D341Med (cell line): ENCODE measurements at regions not wholly inside any gene's neighbourhood (a gene's known extent, or its start where the extent isn't known, plus 50 kb on each side); places are given as distances from the start of the nearest gene placed in this dataset.
A peak's percentile ranks its signal among the peaks of the same experiment; 100 is the strongest.
"Not testable (repeated sequence)": the region's sequence is repeated elsewhere in the genome, so short reads cannot be mapped to it uniquely, and the experiment has no call there.

ENCODE experiments used
- DNase-seq: peaks from one replicate; pipeline ENCODE4 v3.0.0; 2012; ENCODE audit warnings: low spot score

- DNase-seq = no peak
Measured at GRCh38 chr6:26264547-26264946, 100.5 kb upstream of the BTN3A2 start.

DNA sequence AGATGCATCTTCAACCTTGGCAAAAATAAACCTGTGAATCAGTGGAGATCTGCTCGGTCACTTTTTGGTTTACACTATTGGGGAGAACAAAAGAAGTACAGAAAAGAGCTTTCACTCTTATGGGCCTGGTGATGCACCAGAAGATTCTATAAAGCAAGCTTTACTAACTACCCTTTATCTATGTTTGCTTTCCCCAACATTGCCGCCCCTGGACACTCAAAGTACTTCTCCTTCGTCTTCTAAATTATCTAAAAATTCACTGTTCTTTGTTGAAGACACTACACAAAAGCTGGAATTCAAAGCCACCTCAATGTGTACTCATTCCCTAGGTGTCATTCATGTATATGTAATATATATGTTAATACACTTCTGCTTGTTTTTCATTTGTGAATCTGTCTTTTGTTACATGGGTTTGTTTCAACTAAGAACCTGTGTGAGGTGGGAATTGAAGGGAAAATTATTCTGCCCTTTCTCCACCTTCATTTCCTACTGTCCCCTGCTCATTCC is 97.9 kb upstream of the BTN3A2 start:
- no peak for DNase-seq

DNA sequence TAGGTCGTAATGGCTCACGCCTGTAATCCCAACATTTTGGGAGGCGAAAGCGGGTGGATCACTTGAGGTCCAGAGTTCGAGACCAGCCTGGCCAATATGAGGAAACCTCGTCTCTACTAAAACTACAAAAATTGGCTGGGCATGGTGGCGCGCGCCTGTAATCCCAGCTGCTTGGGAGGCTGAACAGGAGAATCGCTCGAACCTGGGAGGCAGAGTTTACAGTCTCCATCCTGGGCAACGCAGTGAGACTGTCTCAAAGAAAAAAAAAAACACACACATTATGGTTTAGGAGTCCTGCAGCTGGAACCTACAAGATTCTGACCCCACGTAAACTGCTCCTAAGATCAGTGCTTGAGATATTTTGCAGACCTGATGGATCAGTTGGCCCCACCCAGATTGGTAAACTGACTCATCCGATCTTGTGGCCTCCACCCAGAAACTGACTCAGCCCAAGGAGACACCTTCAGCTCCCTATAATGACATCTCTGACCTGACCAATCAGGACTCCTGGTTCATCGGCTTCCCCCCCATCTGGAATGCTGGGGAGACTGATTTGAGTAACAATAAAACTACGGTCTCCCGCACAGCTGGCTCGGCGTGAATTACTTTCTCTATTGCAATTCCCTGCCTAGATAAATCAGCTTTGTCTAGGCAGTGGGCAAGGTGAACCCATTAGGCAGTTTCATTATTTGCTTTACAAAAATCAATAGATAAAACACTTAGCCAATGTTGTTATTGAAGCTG is 96.2 kb upstream of the BTN3A2 start:
- DNase-seq = no peak

DNA sequence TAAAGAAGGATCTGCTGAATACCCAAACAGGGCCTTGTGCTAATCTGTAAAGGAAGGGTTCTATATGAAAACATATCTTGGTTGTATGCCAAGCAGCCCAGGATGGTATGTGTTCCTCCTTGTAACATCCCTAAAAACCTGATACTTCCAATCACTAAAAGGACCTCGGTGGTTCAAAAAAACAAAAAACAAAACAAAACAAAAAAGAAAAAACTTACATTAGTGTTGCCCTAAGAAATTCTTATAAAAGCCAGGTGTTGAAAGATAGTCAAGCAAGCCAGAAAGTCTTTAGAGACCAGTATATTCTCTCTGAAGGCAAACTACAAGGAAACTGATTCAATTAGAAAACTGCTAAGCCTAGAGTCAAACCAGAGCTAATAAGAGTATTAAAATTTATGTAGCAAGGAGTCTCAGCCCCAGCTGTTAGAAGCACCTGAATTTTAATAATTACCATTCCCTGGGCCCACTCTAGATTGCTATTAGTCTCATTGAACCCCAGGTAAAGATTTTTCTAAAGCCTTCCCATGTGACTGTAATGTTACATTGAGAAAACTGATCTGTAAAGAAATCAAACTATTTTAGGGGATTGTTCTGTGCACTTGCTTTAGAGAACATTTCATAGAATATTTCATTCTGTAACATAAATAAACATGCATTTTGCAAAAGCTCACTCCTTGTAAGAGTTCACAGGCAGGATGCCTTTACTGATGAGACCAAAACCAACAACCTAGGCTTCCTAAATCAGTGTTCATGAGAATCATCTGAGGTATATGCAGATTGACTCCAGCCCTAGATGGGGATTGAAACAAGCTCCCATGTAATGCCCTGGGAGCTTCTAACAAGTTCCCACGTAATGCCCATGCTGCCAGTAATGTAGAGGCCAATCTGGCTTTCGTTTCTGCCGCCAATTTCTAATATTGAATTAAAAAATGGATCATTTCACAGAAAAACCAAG is 95.2 kb upstream of the BTN3A2 start:
- DNase-seq = no peak

GRCh38 chr6:26270486-26270861 is 94.5 kb upstream of the BTN3A2 start:
- DNase-seq = no peak

- no peak for DNase-seq
Measured at GRCh38 chr6:26270903-26271667, 93.9 kb upstream of the BTN3A2 start.

DNA sequence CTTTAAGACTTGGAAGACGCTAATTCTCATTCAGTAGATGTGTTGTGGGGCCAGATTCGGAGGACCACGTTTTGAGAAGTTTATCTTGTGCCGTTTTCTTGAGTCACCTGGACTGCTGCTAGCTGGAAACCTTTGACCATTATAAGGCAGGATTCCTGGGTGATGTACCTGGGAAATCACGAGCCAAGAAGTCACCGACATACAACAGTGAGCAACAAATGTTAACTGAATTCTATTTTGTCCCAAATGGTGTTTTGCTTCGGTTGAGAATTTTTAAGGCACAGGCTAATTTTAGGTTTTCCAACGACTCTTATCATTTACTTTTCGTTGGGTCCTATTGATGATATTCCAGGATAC is 93.4 kb upstream of the BTN3A2 start:
- no peak for DNase-seq

DNA sequence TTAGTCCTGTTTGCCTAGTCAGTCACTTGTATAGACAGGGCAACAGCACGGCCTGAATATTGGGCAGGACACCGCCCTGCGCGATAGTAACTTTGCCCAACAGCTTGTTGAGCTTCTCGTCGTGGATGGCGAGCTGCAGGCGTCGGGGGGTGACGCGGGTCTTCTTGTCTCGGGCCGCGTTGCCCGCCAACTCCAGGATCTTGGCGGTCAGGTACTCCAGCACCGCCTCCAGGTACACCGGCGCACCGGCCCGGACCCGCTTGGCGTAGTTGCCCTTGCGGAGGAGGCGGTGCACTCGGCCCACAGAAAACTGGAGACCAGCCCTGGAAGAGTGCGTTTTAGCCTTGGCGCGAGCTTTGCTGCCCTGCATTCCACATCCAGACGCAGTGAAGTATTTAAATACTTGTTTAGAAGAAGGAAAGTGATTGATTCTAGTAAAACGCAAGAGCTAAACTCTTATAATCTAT is 92.8 kb upstream of the BTN3A2 start:
- DNase-seq = peak; percentile 30

- no peak for DNase-seq
Measured at GRCh38 chr6:26273673-26274588, 91.1 kb upstream of the BTN3A2 start.

GRCh38 chr6:26275663-26276062 is 89.3 kb upstream of the BTN3A2 start:
- DNase-seq = no peak

DNA sequence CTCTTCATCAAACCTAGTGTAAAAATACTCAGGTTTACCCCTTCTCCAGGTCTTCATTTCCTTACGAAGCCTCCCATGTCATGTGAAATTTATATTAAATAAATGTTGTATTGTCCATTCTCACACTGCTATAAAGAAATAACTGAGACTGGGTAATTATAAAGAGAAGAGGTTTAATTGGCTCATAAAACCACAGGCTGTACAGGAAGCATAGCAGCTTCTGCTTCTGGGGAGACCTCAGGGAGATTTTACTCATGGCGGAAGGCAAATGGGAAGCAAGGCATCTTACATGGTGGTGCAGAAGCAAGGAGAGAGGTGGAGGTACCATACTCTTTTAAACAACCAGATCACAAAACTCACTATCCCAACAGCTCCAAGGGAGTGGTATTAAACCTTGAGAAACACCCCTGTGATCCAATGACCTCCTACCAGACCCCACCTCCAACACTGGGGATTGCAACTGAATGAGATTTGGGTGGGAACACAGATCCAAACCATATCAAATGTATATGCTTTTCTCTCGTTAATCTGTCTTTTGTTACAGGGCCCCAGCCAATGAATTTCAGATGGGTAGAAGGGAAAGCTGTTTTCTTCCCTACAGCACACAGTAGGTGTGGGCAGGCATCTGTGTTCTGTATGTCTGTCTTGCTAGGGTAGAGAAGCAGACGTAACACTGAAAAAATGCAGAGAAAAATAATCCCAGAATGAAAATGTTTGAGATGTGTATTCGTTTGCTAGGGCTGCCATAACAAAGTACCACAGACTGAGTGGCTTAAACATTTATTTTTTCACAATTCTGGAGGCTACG is 88.0 kb upstream of the BTN3A2 start:
- DNase-seq = no peak

DNA sequence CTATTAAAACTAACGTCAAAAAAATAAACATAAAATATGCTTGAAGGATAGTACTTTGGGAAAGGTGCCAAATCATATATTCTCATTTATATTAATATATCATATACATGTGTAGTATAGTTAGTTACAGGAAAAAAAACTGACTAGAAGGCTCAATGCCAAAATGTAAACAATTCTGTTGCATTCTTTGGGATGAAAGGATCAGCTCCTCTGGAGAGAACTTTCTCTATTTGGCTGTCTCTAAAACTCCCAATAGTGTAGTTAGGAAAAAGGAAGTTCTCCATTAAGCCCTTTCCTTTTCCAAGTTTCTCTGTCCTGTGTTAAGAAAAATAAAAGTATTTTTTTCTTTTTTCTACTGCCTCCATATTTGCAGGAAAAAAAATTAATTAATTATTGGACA is 86.5 kb upstream of the BTN3A2 start:
- no peak for DNase-seq

GRCh38 chr6:26279371-26279770 is 85.6 kb upstream of the BTN3A2 start:
- not testable (repeated sequence) for DNase-seq

DNA sequence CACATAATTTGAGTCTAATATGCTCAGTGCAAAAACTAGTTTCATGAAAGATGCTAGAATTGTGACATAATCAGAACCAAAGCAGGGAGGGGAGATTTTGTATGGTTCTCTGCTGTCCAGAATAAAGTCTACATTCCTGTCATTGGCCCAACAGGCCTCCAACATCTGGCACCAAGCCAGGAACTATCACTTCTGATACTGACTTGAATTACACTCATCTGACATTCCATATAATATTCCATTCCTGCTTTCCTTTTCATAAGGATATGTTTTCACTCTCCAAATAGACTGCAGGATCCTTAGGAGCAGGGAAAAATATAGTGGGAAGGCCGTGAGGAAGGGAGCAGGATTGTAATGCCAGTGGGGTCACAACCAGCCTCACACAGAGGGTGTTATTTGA is 84.6 kb upstream of the BTN3A2 start:
- DNase-seq = no peak

DNA sequence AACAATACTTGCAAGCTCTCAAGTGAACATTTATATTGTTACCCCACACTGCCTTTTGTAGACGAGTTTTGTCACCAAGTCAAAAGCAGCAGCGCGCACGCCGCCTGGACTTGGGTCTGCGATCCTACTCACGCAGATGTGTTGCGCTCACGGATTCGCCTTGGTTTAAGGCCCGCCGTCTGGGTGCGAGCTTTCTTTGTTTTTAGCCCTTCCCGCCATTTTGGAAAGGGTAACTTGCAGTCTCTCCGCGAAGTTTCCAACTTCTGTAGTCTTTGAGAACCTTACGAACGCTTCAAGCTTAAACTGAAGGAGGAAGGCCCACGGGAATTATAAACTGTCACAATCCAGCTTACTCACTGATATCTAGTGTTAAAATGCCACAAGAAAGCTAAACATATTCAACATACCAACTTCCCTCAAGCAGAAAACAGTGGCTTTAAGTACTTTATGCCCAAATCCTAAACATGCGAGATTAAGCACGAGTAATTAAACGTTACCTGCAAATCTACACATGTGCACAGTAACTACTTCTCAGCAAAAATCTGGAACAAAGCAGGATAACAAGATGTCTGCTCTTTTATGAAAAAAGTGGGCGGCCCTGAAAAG is 80.4 kb upstream of the BTN3A2 start:
- DNase-seq = peak; percentile 61

DNA sequence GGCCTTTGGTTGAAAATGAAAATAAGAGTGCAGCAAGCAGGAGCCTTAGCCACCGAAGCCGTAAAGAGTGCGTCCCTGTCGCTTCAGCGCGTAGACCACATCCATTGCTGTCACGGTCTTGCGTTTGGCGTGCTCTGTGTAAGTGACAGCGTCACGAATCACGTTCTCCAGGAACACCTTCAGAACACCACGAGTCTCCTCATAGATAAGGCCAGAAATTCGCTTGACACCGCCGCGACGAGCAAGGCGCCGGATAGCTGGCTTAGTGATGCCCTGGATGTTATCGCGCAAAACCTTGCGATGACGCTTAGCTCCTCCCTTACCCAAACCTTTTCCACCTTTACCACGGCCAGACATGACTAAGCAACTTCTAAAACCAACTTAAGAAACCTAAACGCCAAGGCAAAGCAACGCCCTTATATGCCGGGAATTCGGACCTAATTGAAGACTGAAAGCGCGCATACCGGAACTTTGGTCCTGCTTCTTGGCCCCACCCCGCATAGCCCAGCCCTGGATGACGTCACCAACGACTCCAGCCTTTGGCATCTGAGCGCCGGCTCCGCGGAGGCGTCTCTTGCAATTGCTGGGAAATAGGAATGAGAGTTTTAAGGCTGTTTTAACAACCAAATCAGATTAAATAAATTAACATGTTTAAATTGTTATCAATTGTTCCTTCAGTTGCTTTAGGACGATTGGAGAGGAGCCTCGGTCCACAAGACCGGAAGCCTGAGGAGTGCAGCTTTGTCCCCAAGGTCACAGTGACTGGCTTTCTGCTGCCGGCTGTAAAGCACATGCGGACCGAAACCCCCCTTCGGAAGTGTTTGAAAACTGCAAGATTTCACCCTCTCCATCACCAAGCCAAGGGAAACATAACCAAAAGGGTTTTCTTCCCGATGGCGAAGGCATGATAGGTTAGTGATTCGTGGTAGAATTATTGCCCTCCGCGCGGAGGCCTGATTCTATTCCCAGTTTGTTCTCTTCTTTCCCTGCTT is 79.6 kb upstream of the BTN3A2 start:
- DNase-seq = peak; percentile 91

DNA sequence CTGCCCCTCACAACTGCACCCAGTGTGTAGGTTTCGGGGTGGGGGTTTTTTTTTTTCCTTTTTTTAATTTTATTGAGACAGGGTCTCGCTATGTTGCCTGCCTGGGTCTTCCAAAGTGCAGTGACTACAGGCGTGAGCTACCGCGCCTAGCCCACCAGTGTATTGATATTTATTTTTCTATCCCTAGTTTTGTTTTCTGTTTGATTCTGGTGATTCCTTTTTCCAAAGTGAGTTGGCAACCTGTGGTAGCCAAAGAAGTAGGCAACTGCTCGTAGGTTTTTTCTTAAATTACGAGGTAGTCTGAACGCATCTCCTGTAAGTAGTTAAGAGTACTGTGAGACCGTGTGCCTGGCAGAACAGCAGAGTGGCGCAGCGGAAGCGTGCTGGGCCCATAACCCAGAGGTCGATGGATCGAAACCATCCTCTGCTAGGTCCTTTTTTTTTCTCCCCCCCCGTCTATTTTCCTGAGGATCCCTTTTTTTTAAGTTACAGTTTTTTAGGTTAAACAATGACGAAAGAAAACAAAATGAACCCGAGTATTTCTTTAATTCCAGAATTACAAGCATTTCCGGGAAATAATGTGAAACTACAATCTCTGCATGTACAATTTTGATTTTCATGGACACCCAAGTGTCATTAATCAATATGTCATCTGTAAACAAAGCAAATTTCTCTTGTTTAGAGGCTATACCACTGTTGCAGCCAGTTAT is 78.7 kb upstream of the BTN3A2 start:
- DNase-seq = peak; percentile 37

GRCh38 chr6:26288155-26288554 is 76.8 kb upstream of the BTN3A2 start:
- DNase-seq = no peak
